Cardiac muscle cell (in vitro differentiated cells and primary cell): ENCODE measurements at regions not wholly inside any gene's neighbourhood (a gene's known extent, or its start where the extent isn't known, plus 50 kb on each side); places are given as distances from the start of the nearest gene placed in this dataset.

Source experiments
- DNase-seq, 2 donors: peaks; one replicate each; pipeline versions ENCODE4 v3.0.0 to v3.0.0-alpha.2; 2010 to 2017; ENCODE audit warnings: low read depth in 1 of 2, low spot score in 1 of 2
- H3K27ac ChIP-seq: fragments of 200-600 bp; sonication (generic); 2 replicates; pipeline ENCODE4 v1.5.1; 2016
- H3K27me3 ChIP-seq: fragments of 200-600 bp; sonication (generic); 2 replicates; pipeline ENCODE4 v1.6.0; 2016; ENCODE audit warnings: control low read depth
- H3K36me3 ChIP-seq: fragments of 200-600 bp; sonication (generic); 2 replicates; pipeline ENCODE4 v1.5.1; 2016; ENCODE audit warnings: control low read depth
- H3K4me1 ChIP-seq: fragments of 200-600 bp; sonication (generic); 2 replicates; pipeline ENCODE4 v1.8.1; 2017; ENCODE audit warnings: low read depth, mild to moderate bottlenecking, mixed run types
- H3K4me3 ChIP-seq: fragments of 200-600 bp; sonication (generic); 2 replicates; pipeline ENCODE4 v1.5.1; 2016; ENCODE audit warnings: mild to moderate bottlenecking
- H3K9me3 ChIP-seq: fragments of 200-600 bp; sonication (generic); 2 replicates; pipeline ENCODE4 v1.5.1; 2017; ENCODE audit warnings: low read depth, mild to moderate bottlenecking, control low read depth
- CTCF ChIP-seq: IDR thresholded peaks from 2 replicates; pipeline ENCODE4 v1.5.1; 2012; ENCODE audit warnings: low read depth, mild to moderate bottlenecking, low read length

GRCh38 chr9:82331079-82331478 lies 342.5 kb downstream of the SPATA31D1 start:
- no peak for DNase-seq
- no peak for TF ChIP-seq CTCF
- Histone ChIP-seq H3K27me3 (no peaks in the 10 kb centered on the region), H3K9me3 (no peaks in the 10 kb centered on the region), H3K4me3 (no peak overlapping the region), H3K4me1 (no peaks in the 10 kb centered on the region), H3K27ac (no peak overlapping the region), H3K36me3 (no peaks in the 10 kb centered on the region)

- Histone ChIP-seq H3K36me3 (no peaks in the 10 kb centered on the region), H3K27ac (no peak overlapping the region), H3K9me3 (no peaks in the 10 kb centered on the region), H3K4me1 (no peaks in the 10 kb centered on the region), H3K27me3 (no peaks in the 10 kb centered on the region), H3K4me3 (no peak overlapping the region)
- TF ChIP-seq CTCF: no peak
- DNase-seq: peak in 1 of 2 donors; percentile 85
Measured at GRCh38 chr9:82332018-82332773, 343.6 kb downstream of the SPATA31D1 start.

- Histone ChIP-seq H3K27me3 (no peaks in the 10 kb centered on the region), H3K4me3 (no peak overlapping the region), H3K27ac (no peak overlapping the region), H3K36me3 (no peaks in the 10 kb centered on the region), H3K9me3 (no peaks in the 10 kb centered on the region), H3K4me1 (no peaks in the 10 kb centered on the region)
- DNase-seq: no peak
- TF ChIP-seq CTCF: no peak
Measured at GRCh38 chr9:82332774-82333152, 344.2 kb downstream of the SPATA31D1 start.

GRCh38 chr9:82333671-82334070 lies 345.1 kb downstream of the SPATA31D1 start:
- Histone ChIP-seq H3K4me3 (no peak overlapping the region), H3K9me3 (no peaks in the 10 kb centered on the region), H3K36me3 (no peaks in the 10 kb centered on the region), H3K4me1 (no peaks in the 10 kb centered on the region), H3K27ac (no peak overlapping the region), H3K27me3 (no peaks in the 10 kb centered on the region)
- no peak for DNase-seq
- no peak for TF ChIP-seq CTCF

- no peaks in the 10 kb centered on the region for H3K36me3 ChIP-seq
- no peak overlapping the region for H3K27ac ChIP-seq
- H3K27me3 ChIP-seq: no peaks in the 10 kb centered on the region
- DNase-seq: peak in 1 of 2 donors; percentile 69
- H3K4me1 ChIP-seq: no peaks in the 10 kb centered on the region
- no peaks in the 10 kb centered on the region for H3K9me3 ChIP-seq
- H3K4me3 ChIP-seq: no peak overlapping the region
- no peak for TF ChIP-seq CTCF
Measured at GRCh38 chr9:82334286-82334685, 345.7 kb downstream of the SPATA31D1 start.
